SK-N-SH (cell line): ENCODE measurements at regions not wholly inside any gene's neighbourhood (a gene's known extent, or its start where the extent isn't known, plus 50 kb on each side); places are given as distances from the start of the nearest gene placed in this dataset.

ENCODE experiments used
- CTCF ChIA-PET: fragments of 300-600, 350-600 bp; formaldehyde crosslinking; extraction: SDS; loops from one replicate; lab custom pipeline; 2021; lab: Yijun Ruan, JAX
- POLR2A ChIA-PET: fragments of 350-600 bp; sonication (Branson Sonifier 250); formaldehyde crosslinking; extraction: SDS; loops from one replicate; lab custom pipeline; 2020; ENCODE audit warnings: antibody characterized with exemption, inconsistent platforms; lab: Yijun Ruan, JAX
- DNase-seq: peaks from one replicate; pipeline ENCODE4 v3.0.0; 2012
- H2AFZ ChIP-seq: fragments of 200-600 bp; sonication (generic); 2 replicates; pipeline ENCODE4 v1.8.1; 2016; ENCODE audit warnings: antibody characterized with exemption, mild to moderate bottlenecking, low read depth
- H3F3A ChIP-seq: fragments of 200-600 bp; sonication (generic); replicated peaks from 2 replicates; pipeline ENCODE3; 2016; ENCODE audit warnings: antibody characterized with exemption, mild to moderate bottlenecking; ENCODE audit not compliant: insufficient read depth
- H3K27ac ChIP-seq, 2 experiments: fragments of 200-500 bp in 1 of 2; fragments of 200-600 bp in 1 of 2; sonication (Bioruptor generic) in 1 of 2; sonication (generic), shearing (Covaris generic) in 1 of 2; 2 replicates each; pipeline versions ENCODE4 v1.5.1 to v1.6.1; 2014 to 2016; ENCODE audit warnings: low read depth in 2 of 2, inconsistent platforms in 1 of 2, low read length in 1 of 2, mild to moderate bottlenecking in 1 of 2, mixed read lengths in 1 of 2
- H3K27me3 ChIP-seq: fragments of 200-600 bp; sonication (generic), shearing (Covaris generic); 2 replicates; pipeline ENCODE4 v1.6.1; 2016; ENCODE audit warnings: mixed run types; ENCODE audit not compliant: insufficient read depth
- H3K36me3 ChIP-seq, 2 experiments: fragments of 200-500 bp in 1 of 2; fragments of 200-600 bp in 1 of 2; sonication (Bioruptor generic) in 1 of 2; sonication (generic) in 1 of 2; replicated peaks in 1 of 2; 2 replicates each; pipeline versions ENCODE3 to v1.5.1; 2014 to 2016; ENCODE audit warnings: low read length in 1 of 2, mild to moderate bottlenecking in 1 of 2; ENCODE audit not compliant: insufficient read depth in 2 of 2, control insufficient read depth in 1 of 2
- H3K4me1 ChIP-seq, 2 experiments: fragments of 200-500 bp in 1 of 2; fragments of 200-600 bp in 1 of 2; sonication (Bioruptor generic) in 1 of 2; sonication (generic), shearing (Covaris generic) in 1 of 2; 2 replicates each; pipeline versions ENCODE4 v1.5.1 to v1.6.1; 2014 to 2016; ENCODE audit warnings: low read depth in 1 of 2, low read length in 1 of 2, mixed run types in 1 of 2; ENCODE audit not compliant: insufficient read depth in 2 of 2, control insufficient read depth in 1 of 2
- H3K4me2 ChIP-seq: fragments of 200-600 bp; sonication (generic), shearing (Covaris generic); 2 replicates; pipeline ENCODE4 v1.6.1; 2017; ENCODE audit warnings: mixed run types
- H3K4me3 ChIP-seq, 2 experiments: fragments of 200-500 bp in 1 of 2; fragments of 200-600 bp in 1 of 2; sonication (Bioruptor generic) in 1 of 2; sonication (generic), shearing (Covaris generic) in 1 of 2; 2 replicates each; pipeline versions ENCODE4 v1.5.1 to v1.8.1; 2014 to 2016; ENCODE audit warnings: low read depth in 2 of 2, inconsistent platforms in 1 of 2, low read length in 1 of 2, mild to moderate bottlenecking in 1 of 2, mixed read lengths in 1 of 2, moderate library complexity in 1 of 2
- H3K79me2 ChIP-seq: fragments of 200-600 bp; sonication (generic); 2 replicates; pipeline ENCODE4 v1.8.1; 2017; ENCODE audit warnings: mild to moderate bottlenecking; ENCODE audit not compliant: insufficient read depth
- H3K9ac ChIP-seq: fragments of 200-600 bp; sonication (generic); 2 replicates; pipeline ENCODE4 v1.6.1; 2017; ENCODE audit warnings: mixed run types
- H3K9me2 ChIP-seq: fragments of 200-600 bp; sonication (generic); 2 replicates; pipeline ENCODE4 v1.6.1; 2017; ENCODE audit warnings: mixed run types
- H3K9me3 ChIP-seq: fragments of 200-600 bp; sonication (generic); 2 replicates; pipeline ENCODE4 v1.6.1; 2017; ENCODE audit warnings: mixed run types, mild to moderate bottlenecking, moderate library complexity
- H4K20me1 ChIP-seq: fragments of 200-600 bp; sonication (generic); 2 replicates; pipeline ENCODE4 v1.6.1; 2017; ENCODE audit warnings: mild to moderate bottlenecking, mixed run types; ENCODE audit not compliant: insufficient read depth
- MAX ChIP-seq: IDR thresholded peaks from 2 replicates; pipeline ENCODE4 v1.4.0; 2012; ENCODE audit warnings: low read depth
- MEF2A ChIP-seq: IDR thresholded peaks from 2 replicates; pipeline ENCODE4 v1.4.0; 2012; ENCODE audit warnings: low read depth, borderline replicate concordance
- NFIC ChIP-seq: IDR thresholded peaks from 2 replicates; pipeline ENCODE4 v1.4.0; 2012; ENCODE audit warnings: borderline replicate concordance
- NRF1 ChIP-seq: IDR thresholded peaks from 2 replicates; pipeline ENCODE4 v1.6.1; 2012; ENCODE audit warnings: low read depth, mild to moderate bottlenecking, low read length
- PBX3 ChIP-seq: IDR thresholded peaks from 2 replicates; pipeline ENCODE4; 2012
- RAD21 ChIP-seq: IDR thresholded peaks from 2 replicates; pipeline ENCODE4 v1.6.1; 2012; ENCODE audit warnings: mild to moderate bottlenecking, low read length
- RCOR1 ChIP-seq: fragments of 150-350 bp; IDR thresholded peaks from 2 replicates; pipeline ENCODE4 v1.6.1; 2017; ENCODE audit warnings: antibody characterized with exemption, low read length
- RXRA ChIP-seq: IDR thresholded peaks from 2 replicates; pipeline ENCODE4 v1.4.0; 2012; ENCODE audit warnings: low read depth, mild to moderate bottlenecking, borderline replicate concordance
- TAF1 ChIP-seq: IDR thresholded peaks from 2 replicates; pipeline ENCODE4 v1.6.1; 2012; ENCODE audit warnings: low read depth, mild to moderate bottlenecking, low read length, moderate library complexity, borderline replicate concordance
- TEAD4 ChIP-seq: IDR thresholded peaks from 2 replicates; pipeline ENCODE4 v1.4.0; 2012; ENCODE audit warnings: mild to moderate bottlenecking, borderline replicate concordance; ENCODE audit not compliant: insufficient read depth
- YY1 ChIP-seq: IDR thresholded peaks from 2 replicates; pipeline ENCODE4 v1.4.0; 2012; ENCODE audit warnings: low read depth, mild to moderate bottlenecking
- ZBTB33 ChIP-seq: IDR thresholded peaks from 2 replicates; pipeline ENCODE4 v1.4.0; 2012; ENCODE audit warnings: low read depth, borderline replicate concordance
- WGBS: methylation state at CpG from one replicate; pipeline ENCODE4 v1.1.6; 2017; ENCODE audit warnings: low lambda C conversion rate; 5-methylcytosine and 5-hydroxymethylcytosine counted together
- TF ChIP-seq, protein P1 (sequence below): fragments of 200-600 bp; sonication (generic); IDR thresholded peaks from 2 replicates; pipeline ENCODE4 v1.6.1; 2017; ENCODE audit warnings: antibody characterized with exemption, mild to moderate bottlenecking, moderate library complexity
- TF ChIP-seq, protein P2 (sequence below): IDR thresholded peaks from 2 replicates; pipeline ENCODE4 v1.4.0; 2012; ENCODE audit warnings: low read depth, borderline replicate concordance

GRCh38 chr6:54776891-54777290, 69.7 kb upstream of the FAM83B start:
- Histone ChIP-seq H3K9me3 (no peaks in the 10 kb centered on the region), H3K36me3 (no peaks in the 10 kb centered on the region), H3F3A (no peaks in the 10 kb centered on the region), H3K9me2 (no peaks in the 10 kb centered on the region), H2AFZ (no peak overlapping the region), H3K79me2 (no peaks in the 10 kb centered on the region), H3K27ac (no peak overlapping the region), H3K4me3 (no peak overlapping the region), H3K4me2 (no peak overlapping the region), H3K9ac (no peak overlapping the region), H4K20me1 (no peaks in the 10 kb centered on the region), H3K27me3 (no peaks in the 10 kb centered on the region), H3K4me1 (no peaks in the 10 kb centered on the region)
- no peak for DNase-seq
- ChIA-PET POLR2A (no interaction called here), CTCF (no interaction called here)
- TF ChIP-seq TEAD4 (no peak), MEF2A (no peak), RCOR1 (no peak), NRF1 (no peak), YY1 (no peak), RAD21 (no peak), ZBTB33 (no peak), NFIC (no peak), PBX3 (no peak), TAF1 (no peak), RXRA (no peak), MAX (no peak)
- TF ChIP-seq, protein P1, sequence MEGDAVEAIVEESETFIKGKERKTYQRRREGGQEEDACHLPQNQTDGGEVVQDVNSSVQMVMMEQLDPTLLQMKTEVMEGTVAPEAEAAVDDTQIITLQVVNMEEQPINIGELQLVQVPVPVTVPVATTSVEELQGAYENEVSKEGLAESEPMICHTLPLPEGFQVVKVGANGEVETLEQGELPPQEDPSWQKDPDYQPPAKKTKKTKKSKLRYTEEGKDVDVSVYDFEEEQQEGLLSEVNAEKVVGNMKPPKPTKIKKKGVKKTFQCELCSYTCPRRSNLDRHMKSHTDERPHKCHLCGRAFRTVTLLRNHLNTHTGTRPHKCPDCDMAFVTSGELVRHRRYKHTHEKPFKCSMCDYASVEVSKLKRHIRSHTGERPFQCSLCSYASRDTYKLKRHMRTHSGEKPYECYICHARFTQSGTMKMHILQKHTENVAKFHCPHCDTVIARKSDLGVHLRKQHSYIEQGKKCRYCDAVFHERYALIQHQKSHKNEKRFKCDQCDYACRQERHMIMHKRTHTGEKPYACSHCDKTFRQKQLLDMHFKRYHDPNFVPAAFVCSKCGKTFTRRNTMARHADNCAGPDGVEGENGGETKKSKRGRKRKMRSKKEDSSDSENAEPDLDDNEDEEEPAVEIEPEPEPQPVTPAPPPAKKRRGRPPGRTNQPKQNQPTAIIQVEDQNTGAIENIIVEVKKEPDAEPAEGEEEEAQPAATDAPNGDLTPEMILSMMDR, result no peak
- TF ChIP-seq, protein P2, sequence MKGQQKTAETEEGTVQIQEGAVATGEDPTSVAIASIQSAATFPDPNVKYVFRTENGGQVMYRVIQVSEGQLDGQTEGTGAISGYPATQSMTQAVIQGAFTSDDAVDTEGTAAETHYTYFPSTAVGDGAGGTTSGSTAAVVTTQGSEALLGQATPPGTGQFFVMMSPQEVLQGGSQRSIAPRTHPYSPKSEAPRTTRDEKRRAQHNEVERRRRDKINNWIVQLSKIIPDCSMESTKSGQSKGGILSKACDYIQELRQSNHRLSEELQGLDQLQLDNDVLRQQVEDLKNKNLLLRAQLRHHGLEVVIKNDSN, result no peak
- 10% methylated on average over 1 of the region's 1 CpG for WGBS
